ENCODE measurements at regions not wholly inside any gene's neighbourhood (a gene's known extent, or its start where the extent isn't known, plus 50 kb on each side); places are given as distances from the start of the nearest gene placed in this dataset.

DNA sequence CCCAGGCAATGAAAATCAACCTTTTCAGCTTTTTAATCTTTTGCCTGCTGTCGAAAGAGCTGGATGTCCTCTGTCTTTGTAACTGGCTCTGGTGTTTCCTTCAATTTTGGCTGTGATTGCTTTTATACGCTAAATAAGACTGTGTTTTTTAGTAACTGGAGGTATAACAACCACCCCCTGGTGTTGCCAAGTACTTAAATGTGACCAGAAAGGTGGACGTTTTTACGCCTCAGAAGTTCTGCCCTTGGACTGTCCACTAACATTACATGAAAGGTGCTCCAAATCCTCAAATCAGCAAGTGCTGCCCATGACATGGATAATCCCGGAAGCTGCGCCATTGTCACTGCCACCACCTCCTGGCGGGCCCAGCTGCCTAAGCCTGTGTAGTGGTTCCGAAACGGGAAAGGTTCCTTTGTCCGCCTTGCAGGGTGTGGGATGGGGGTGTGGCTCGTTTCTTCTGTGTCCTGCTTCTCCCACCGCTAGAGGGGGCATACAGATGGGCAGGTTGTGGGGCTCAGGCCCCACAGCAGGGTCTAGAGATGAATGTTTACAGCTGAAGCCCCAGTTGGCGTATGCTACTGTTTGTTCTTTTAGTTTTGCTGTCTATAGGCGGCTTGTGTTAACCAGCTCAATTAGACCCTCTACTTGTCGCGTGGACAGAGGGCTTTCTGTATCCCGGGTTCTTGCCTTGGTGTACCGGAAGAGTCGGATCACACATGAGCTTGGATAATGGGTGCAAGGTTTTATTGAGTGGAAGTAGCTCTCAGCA, 82.2 kb upstream of the SEPTIN5 start:
- Histone ChIP-seq H3K4me2 (ENCODE audit: low read length) (peak overlapping the region; percentile 49), H3K27me3 (ENCODE audit: insufficient read depth, low read length) (no peaks in the 10 kb centered on the region), H3K9me2 (ENCODE audit: insufficient read depth) (no peaks in the 10 kb centered on the region), H3K4me3 (replicated peaks in 1 of 2; ENCODE audit: low read depth in 1 of 2, low read length in 2 of 2) (no peak overlapping the region), H3K9me3 (ENCODE audit: control insufficient read depth in 1 of 2, insufficient read depth in 1 of 2, low read depth in 1 of 2, low read length in 2 of 2) (no peaks in the 10 kb centered on the region), H3K79me2 (ENCODE audit: insufficient read depth, low read length) (no peaks in the 10 kb centered on the region), H3K4me1 (ENCODE audit: control insufficient read depth in 1 of 2, insufficient read depth in 2 of 2, low read length in 2 of 2) (peaks cover 4 to 6% of the 10 kb centered on the region in 2 experiments; a peak in 2 of 4 replicates), H2AFZ (ENCODE audit: low read depth, low read length, poor library complexity, severe bottlenecking) (peak overlapping the region; percentile 89), H3K27ac (ENCODE audit: low read depth, low read length) (no peak overlapping the region), H3K9ac (ENCODE audit: low read length) (no peak overlapping the region), H3K36me3 (ENCODE audit: control insufficient read depth in 1 of 2, insufficient read depth in 2 of 2, low read length in 2 of 2) (no peaks in the 10 kb centered on the region), H4K20me1 (ENCODE audit: insufficient read depth) (no peaks in the 10 kb centered on the region)
- POLR2A ChIA-PET: interaction anchor here (1.5 kb wide), 1 partner anchor 88 kb away, joined by 3 read pairs; no protein-coding TSS in a partner anchor
- peak; percentile 82 for ATAC-seq
- CTCF ChIA-PET: interaction anchor here (0.7 to 1.9 kb wide), 6 partner anchors 9 to 453 kb away, joined by 3 to 8 read pairs (median 4); partner anchors contain the start of gene CDC45
- intact Hi-C loops (cut with micrococcal nuclease): loop anchor here (1.0 to 5.0 kb wide), 3 partner anchors 86 to 155 kb away; partner anchors contain the start of genes CDC45 and UFD1
- TF ChIP-seq RAD21 (IDR thresholded peaks at IDR 0.05; ENCODE audit: low read depth) (peak; percentile 51), EZH2phosphoT487 (IDR thresholded peaks at IDR 0.05; ENCODE audit: borderline replicate concordance) (no peak), JUND (IDR thresholded peaks at IDR 0.05) (no peak), EZH2 (IDR thresholded peaks at IDR 0.05) (no peak), CBX3 (IDR thresholded peaks at IDR 0.05; ENCODE audit: low read depth) (no peak), EGR1 (IDR thresholded peaks at IDR 0.05; ENCODE audit: low read depth) (no peak), YY1 (IDR thresholded peaks at IDR 0.05; ENCODE audit: extremely low read depth, insufficient replicate concordance, low read depth, low read length) (no peak), ZFX (IDR thresholded peaks at IDR 0.05) (no peak), ELF1 (IDR thresholded peaks at IDR 0.05; ENCODE audit: borderline replicate concordance, low read depth) (no peak), ZNF274 (IDR thresholded peaks at IDR 0.05; ENCODE audit: low read depth, low read length) (no peak), SRF (IDR thresholded peaks at IDR 0.05; ENCODE audit: low read depth) (no peak), POLR2A (IDR thresholded peaks at IDR 0.05; ENCODE audit: borderline replicate concordance, extremely low read depth, insufficient read depth, insufficient read length) (peak; percentile 13)
- TF ChIP-seq, protein P1, sequence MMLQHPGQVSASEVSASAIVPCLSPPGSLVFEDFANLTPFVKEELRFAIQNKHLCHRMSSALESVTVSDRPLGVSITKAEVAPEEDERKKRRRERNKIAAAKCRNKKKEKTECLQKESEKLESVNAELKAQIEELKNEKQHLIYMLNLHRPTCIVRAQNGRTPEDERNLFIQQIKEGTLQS (IDR thresholded peaks at IDR 0.05): no peak
- TF ChIP-seq, protein P2, sequence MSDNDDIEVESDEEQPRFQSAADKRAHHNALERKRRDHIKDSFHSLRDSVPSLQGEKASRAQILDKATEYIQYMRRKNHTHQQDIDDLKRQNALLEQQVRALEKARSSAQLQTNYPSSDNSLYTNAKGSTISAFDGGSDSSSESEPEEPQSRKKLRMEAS (IDR thresholded peaks at IDR 0.05): no peak
- TF ChIP-seq, protein P3, sequence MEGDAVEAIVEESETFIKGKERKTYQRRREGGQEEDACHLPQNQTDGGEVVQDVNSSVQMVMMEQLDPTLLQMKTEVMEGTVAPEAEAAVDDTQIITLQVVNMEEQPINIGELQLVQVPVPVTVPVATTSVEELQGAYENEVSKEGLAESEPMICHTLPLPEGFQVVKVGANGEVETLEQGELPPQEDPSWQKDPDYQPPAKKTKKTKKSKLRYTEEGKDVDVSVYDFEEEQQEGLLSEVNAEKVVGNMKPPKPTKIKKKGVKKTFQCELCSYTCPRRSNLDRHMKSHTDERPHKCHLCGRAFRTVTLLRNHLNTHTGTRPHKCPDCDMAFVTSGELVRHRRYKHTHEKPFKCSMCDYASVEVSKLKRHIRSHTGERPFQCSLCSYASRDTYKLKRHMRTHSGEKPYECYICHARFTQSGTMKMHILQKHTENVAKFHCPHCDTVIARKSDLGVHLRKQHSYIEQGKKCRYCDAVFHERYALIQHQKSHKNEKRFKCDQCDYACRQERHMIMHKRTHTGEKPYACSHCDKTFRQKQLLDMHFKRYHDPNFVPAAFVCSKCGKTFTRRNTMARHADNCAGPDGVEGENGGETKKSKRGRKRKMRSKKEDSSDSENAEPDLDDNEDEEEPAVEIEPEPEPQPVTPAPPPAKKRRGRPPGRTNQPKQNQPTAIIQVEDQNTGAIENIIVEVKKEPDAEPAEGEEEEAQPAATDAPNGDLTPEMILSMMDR (IDR thresholded peaks at IDR 0.05 in 2 of 3, conservative IDR thresholded peaks at IDR 0.05 in 1 of 3; ENCODE audit: borderline replicate concordance in 1 of 3, insufficient read depth in 1 of 3, low read depth in 2 of 3, low read length in 2 of 3): peak; percentile 58 to 82 (median 67); a peak in 5 of 6 replicates
- RAD21 ChIA-PET (ENCODE audit: low non-redundant PET in 1 of 2, low total read pairs in 2 of 2, uncharacterized antibody in 2 of 2, unreplicated experiment in 2 of 2): interaction anchor here in 1 of 2 experiments (0.9 kb wide), 1 partner anchor 332 kb away, joined by 3 read pairs; no protein-coding TSS in a partner anchor
- DNase-seq (ENCODE audit: low read depth, low spot score): peak; percentile 55
- BruUV-seq (replicated peaks): no TSS peak
